Panc1 (cell line): ENCODE measurements at regions not wholly inside any gene's neighbourhood (a gene's known extent, or its start where the extent isn't known, plus 50 kb on each side); places are given as distances from the start of the nearest gene placed in this dataset.

ENCODE experiments used
- ATAC-seq: fragments of 200-7000 bp; cut with Tn5 transposase; 2 replicates; pipeline ENCODE4 v1.9.1; 2020; ENCODE audit warnings: mild to moderate bottlenecking, moderate library complexity
- BruUV-seq: library from RNA; stranded (reverse); fragments of 400-500 nt; replicated peaks from 2 replicates; lab custom pipeline; 2021; lab: Mats Ljungman, UMichigan
- CTCF ChIA-PET: fragments of 300-600 bp; sonication (Branson Sonifier 250); formaldehyde crosslinking; loops from one replicate; lab custom pipeline; 2022; ENCODE audit warnings: antibody characterized with exemption; lab: Charles Lee
- POLR2A ChIA-PET: fragments of 300-600 bp; sonication (Branson Sonifier 250); formaldehyde crosslinking; loops from one replicate; lab custom pipeline; 2022; ENCODE audit warnings: antibody characterized with exemption; lab: Charles Lee
- DNase-seq: peaks from one replicate; pipeline ENCODE4 v3.0.0-alpha.2; 2010; ENCODE audit warnings: low read depth, low spot score
- H3K27ac ChIP-seq: 2 replicates; pipeline ENCODE4 v1.5.1; 2011; ENCODE audit warnings: mild to moderate bottlenecking, low read length, inconsistent platforms
- H3K27me3 ChIP-seq: fragments of 200-500 bp; sonication (Bioruptor generic); 2 replicates; pipeline ENCODE4 v1.6.0; 2014; ENCODE audit warnings: low read length, inconsistent platforms; ENCODE audit not compliant: control insufficient read depth, insufficient read depth
- H3K36me3 ChIP-seq: fragments of 200-500 bp; sonication (Bioruptor generic); 2 replicates; pipeline ENCODE4 v1.5.1; 2014; ENCODE audit warnings: inconsistent platforms, mild to moderate bottlenecking, low read length, moderate library complexity; ENCODE audit not compliant: control insufficient read depth, insufficient read depth
- H3K4me1 ChIP-seq: 2 replicates; pipeline ENCODE4 v1.5.1; 2011; ENCODE audit warnings: inconsistent platforms, mild to moderate bottlenecking, low read length, moderate library complexity; ENCODE audit not compliant: control insufficient read depth, insufficient read depth
- H3K4me3 ChIP-seq, 2 experiments: 2 replicates each; pipeline ENCODE4 v1.5.1; 2011 to 2012; ENCODE audit warnings: low read depth in 2 of 2, low read length in 2 of 2, mild to moderate bottlenecking in 2 of 2, inconsistent platforms in 1 of 2, moderate library complexity in 1 of 2
- H3K9me3 ChIP-seq: fragments of 200-500 bp; sonication (Bioruptor generic); 2 replicates; pipeline ENCODE4 v1.5.1; 2014; ENCODE audit warnings: low read depth, mild to moderate bottlenecking, inconsistent platforms, low read length, moderate library complexity; ENCODE audit not compliant: control insufficient read depth, insufficient read depth
- CTCF ChIP-seq: fragments of 450-650 bp; IDR thresholded peaks from 2 replicates; pipeline ENCODE4 v1.5.1; 2017; ENCODE audit warnings: mild to moderate bottlenecking
- POLR2AphosphoS5 ChIP-seq: IDR thresholded peaks from 2 replicates; pipeline ENCODE4 v1.6.1; 2012; ENCODE audit warnings: mild to moderate bottlenecking, low read depth, low read length, moderate library complexity
- SIN3A ChIP-seq: IDR thresholded peaks from 2 replicates; pipeline ENCODE4 v1.6.1; 2012; ENCODE audit warnings: low read depth, mild to moderate bottlenecking, low read length, moderate library complexity, borderline replicate concordance; ENCODE audit not compliant: insufficient read depth
- TCF7L2 ChIP-seq: IDR thresholded peaks from 2 replicates; pipeline ENCODE4 v1.6.1; 2011; ENCODE audit warnings: mild to moderate bottlenecking, low read depth, low read length, inconsistent platforms
- in situ Hi-C: cut with HindIII; loops from 2 replicates; pipeline ENCODE4 v1.10.0; 2016; ENCODE audit warnings: low sequenced_read_pairs, low pct_unique_long_range_greater_than_20kb
- intact Hi-C: fragments of 100-400 bp; cut with micrococcal nuclease; formaldehyde crosslinking; loops from one replicate; pipeline ENCODE4 v1.10.0; 2022; ENCODE audit not compliant: unreplicated experiment
- TF ChIP-seq, protein P1 (sequence below), 2 experiments: IDR thresholded peaks; 2 replicates each; pipeline ENCODE4 v1.6.1; 2011 to 2012; ENCODE audit warnings: low read depth in 2 of 2, control low read depth in 1 of 2, low read length in 1 of 2, mild to moderate bottlenecking in 1 of 2, moderate library complexity in 1 of 2; ENCODE audit not compliant: insufficient read depth in 1 of 2

DNA sequence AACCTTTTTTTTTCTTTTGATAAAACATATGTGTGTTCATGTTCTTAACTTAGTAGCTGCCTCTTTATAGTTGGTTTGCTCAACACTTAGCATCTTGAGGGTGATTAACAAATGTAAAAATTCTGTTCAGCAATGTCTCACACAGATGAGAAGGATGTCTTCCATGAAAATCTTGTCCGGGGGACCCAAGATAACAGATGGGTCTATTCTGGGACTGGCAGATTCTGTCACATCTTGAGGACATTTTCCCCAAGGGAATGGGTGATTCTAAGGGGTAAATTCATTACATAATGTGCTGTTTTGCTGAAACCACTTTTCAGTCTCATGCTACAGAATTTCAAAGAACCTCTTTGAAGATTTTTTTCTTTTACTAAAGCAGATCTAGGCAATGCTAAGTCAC lies 342.2 kb downstream of the IGSF11 start:
- Histone ChIP-seq H3K27me3 (no peaks in the 10 kb centered on the region), H3K36me3 (no peaks in the 10 kb centered on the region), H3K27ac (no peak overlapping the region), H3K9me3 (no peaks in the 10 kb centered on the region), H3K4me3 (no peak overlapping the region), H3K4me1 (no peaks in the 10 kb centered on the region)
- no peak for TF ChIP-seq POLR2AphosphoS5
- TF ChIP-seq SIN3A, result no peak
- BruUV-seq, result no TSS peak
- intact Hi-C loops, result no loop called here
- ChIA-PET CTCF (no interaction called here), POLR2A (no interaction called here)
- DNase-seq, result no peak
- in situ Hi-C loops, result no loop called here
- no peak for ATAC-seq

- BruUV-seq, result no TSS peak
- intact Hi-C loops, result no loop called here
- in situ Hi-C loops, result no loop called here
- no peak overlapping the region for H3K27ac ChIP-seq
- CTCF ChIA-PET, result no interaction called here
- TF ChIP-seq POLR2AphosphoS5 (no peak), TCF7L2 (no peak), CTCF (no peak), SIN3A (no peak)
- TF ChIP-seq, protein P1, sequence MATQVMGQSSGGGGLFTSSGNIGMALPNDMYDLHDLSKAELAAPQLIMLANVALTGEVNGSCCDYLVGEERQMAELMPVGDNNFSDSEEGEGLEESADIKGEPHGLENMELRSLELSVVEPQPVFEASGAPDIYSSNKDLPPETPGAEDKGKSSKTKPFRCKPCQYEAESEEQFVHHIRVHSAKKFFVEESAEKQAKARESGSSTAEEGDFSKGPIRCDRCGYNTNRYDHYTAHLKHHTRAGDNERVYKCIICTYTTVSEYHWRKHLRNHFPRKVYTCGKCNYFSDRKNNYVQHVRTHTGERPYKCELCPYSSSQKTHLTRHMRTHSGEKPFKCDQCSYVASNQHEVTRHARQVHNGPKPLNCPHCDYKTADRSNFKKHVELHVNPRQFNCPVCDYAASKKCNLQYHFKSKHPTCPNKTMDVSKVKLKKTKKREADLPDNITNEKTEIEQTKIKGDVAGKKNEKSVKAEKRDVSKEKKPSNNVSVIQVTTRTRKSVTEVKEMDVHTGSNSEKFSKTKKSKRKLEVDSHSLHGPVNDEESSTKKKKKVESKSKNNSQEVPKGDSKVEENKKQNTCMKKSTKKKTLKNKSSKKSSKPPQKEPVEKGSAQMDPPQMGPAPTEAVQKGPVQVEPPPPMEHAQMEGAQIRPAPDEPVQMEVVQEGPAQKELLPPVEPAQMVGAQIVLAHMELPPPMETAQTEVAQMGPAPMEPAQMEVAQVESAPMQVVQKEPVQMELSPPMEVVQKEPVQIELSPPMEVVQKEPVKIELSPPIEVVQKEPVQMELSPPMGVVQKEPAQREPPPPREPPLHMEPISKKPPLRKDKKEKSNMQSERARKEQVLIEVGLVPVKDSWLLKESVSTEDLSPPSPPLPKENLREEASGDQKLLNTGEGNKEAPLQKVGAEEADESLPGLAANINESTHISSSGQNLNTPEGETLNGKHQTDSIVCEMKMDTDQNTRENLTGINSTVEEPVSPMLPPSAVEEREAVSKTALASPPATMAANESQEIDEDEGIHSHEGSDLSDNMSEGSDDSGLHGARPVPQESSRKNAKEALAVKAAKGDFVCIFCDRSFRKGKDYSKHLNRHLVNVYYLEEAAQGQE (IDR thresholded peaks at IDR 0.05; ENCODE audit: insufficient read depth in 1 of 2, low read depth in 2 of 2, low read length in 1 of 2), result no peak
- ATAC-seq (no peak), DNase-seq (no peak)
- no peaks in the 10 kb centered on the region for H3K36me3 ChIP-seq
- H3K9me3 ChIP-seq, result no peaks in the 10 kb centered on the region
- no peaks in the 10 kb centered on the region for H3K4me1 ChIP-seq
- H3K27me3 ChIP-seq, result no peaks in the 10 kb centered on the region
- H3K4me3 ChIP-seq, result no peak overlapping the region
- POLR2A ChIA-PET, result no interaction called here
Measured at GRCh38 chr3:118705487-118706219, 329.0 kb downstream of the IGSF11 start.

DNA sequence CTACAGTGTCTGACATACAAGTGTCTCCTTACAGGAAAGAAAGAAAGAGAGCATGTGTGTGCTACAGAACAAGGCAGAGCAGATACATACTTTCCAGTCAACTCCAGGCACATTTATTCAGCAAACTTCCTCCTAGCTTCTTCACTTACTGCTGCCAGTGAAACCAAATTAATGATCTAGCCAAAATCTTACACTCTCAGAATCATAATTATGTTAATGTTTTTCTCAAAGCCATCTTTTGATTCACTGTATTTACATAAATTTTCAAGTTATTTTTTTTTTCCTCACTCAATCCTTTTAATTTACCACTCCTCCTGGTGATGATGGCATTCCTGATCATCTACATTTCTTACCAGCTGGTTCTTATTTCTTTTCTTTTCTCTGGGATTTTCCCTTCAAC lies 326.7 kb downstream of the IGSF11 start:
- Histone ChIP-seq H3K36me3 (no peaks in the 10 kb centered on the region), H3K9me3 (no peaks in the 10 kb centered on the region), H3K27me3 (no peaks in the 10 kb centered on the region), H3K4me3 (no peak overlapping the region), H3K4me1 (no peaks in the 10 kb centered on the region), H3K27ac (no peak overlapping the region)
- in situ Hi-C loops, result no loop called here
- intact Hi-C loops, result no loop called here
- TF ChIP-seq, protein P1 (IDR thresholded peaks at IDR 0.05; ENCODE audit: insufficient read depth in 1 of 2, low read depth in 2 of 2, low read length in 1 of 2), result no peak
- TF ChIP-seq TCF7L2, result no peak
- TF ChIP-seq SIN3A, result no peak
- no peak for TF ChIP-seq CTCF
- TF ChIP-seq POLR2AphosphoS5, result no peak
- POLR2A ChIA-PET, result no interaction called here
- ATAC-seq, result no peak
- no peak for DNase-seq
- CTCF ChIA-PET, result no interaction called here
- no TSS peak for BruUV-seq
